H1 (cell line): ENCODE measurements at regions not wholly inside any gene's neighbourhood (a gene's known extent, or its start where the extent isn't known, plus 50 kb on each side); places are given as distances from the start of the nearest gene placed in this dataset.

Experiments
- CTCF ChIA-PET: fragments of 300-600 bp; sonication (Branson Sonifier 250); formaldehyde crosslinking; loops from one replicate; lab custom pipeline; 2021; ENCODE audit not compliant: partially characterized antibody; lab: Charles Lee
- POLR2A ChIA-PET: fragments of 300-600 bp; sonication (Branson Sonifier 250); formaldehyde crosslinking; loops from one replicate; lab custom pipeline; 2021; ENCODE audit warnings: inconsistent platforms; ENCODE audit not compliant: partially characterized antibody; lab: Charles Lee
- DNase-seq, 2 experiments: peaks; one replicate each; pipeline versions ENCODE4 v3.0.0 to v3.0.0-alpha.2; 2010 to 2022; ENCODE audit warnings: low spot score in 2 of 2, low read depth in 1 of 2, mixed read lengths in 1 of 2
- FAIRE-seq: peaks from 2 replicates; lab custom pipeline; 2011; peaks lifted over from hg19 to GRCh38; lab: Jason Lieb, UNC
- H2AFZ ChIP-seq: 2 replicates; pipeline ENCODE4 v1.8.1; 2012; ENCODE audit warnings: low read length, inconsistent platforms
- H2AK5ac ChIP-seq: 2 replicates; pipeline ENCODE4 v1.6.1; 2013; ENCODE audit warnings: low read depth, low read length
- H2BK120ac ChIP-seq: replicated peaks from 2 replicates; pipeline ENCODE3; 2013; ENCODE audit warnings: low read depth, low read length, inconsistent platforms
- H2BK12ac ChIP-seq: 2 replicates; pipeline ENCODE4 v1.6.1; 2013; ENCODE audit warnings: low read depth, low read length
- H2BK15ac ChIP-seq: 2 replicates; pipeline ENCODE4 v1.6.1; 2013; ENCODE audit warnings: low read length
- H2BK20ac ChIP-seq: 2 replicates; pipeline ENCODE4 v1.6.1; 2013; ENCODE audit warnings: low read length
- H2BK5ac ChIP-seq: 2 replicates; pipeline ENCODE4 v1.6.1; 2013; ENCODE audit warnings: low read depth, low read length
- H3K14ac ChIP-seq: 2 replicates; pipeline ENCODE4 v1.6.1; 2013; ENCODE audit warnings: inconsistent platforms; ENCODE audit not compliant: insufficient read length
- H3K18ac ChIP-seq: 2 replicates; pipeline ENCODE4 v1.6.1; 2013; ENCODE audit warnings: low read length; ENCODE audit errors: extremely low read depth
- H3K23ac ChIP-seq: 2 replicates; pipeline ENCODE4 v1.6.1; 2013; ENCODE audit warnings: inconsistent platforms; ENCODE audit not compliant: insufficient read length
- H3K23me2 ChIP-seq: 2 replicates; pipeline ENCODE4 v1.6.1; 2013; ENCODE audit warnings: low read depth, low read length
- H3K27ac ChIP-seq: 2 replicates; pipeline ENCODE4 v1.6.1; 2011; ENCODE audit warnings: low read depth, low read length, inconsistent platforms
- H3K27me3 ChIP-seq, 4 experiments: replicated peaks in 1 of 4; 1 replicate in 1 of 4; 2 replicates in 3 of 4; pipeline versions ENCODE4 v1.6.1 to v1.8.1; 2011 to 2013; ENCODE audit warnings: low read length in 3 of 4, mild to moderate bottlenecking in 3 of 4, inconsistent platforms in 2 of 4, mixed read lengths in 2 of 4, moderate library complexity in 1 of 4; ENCODE audit not compliant: control insufficient read depth in 3 of 4, insufficient read depth in 3 of 4; ENCODE audit errors: extremely low read depth in 1 of 4
- H3K36me3 ChIP-seq, 4 experiments: 2 replicates each; pipeline versions ENCODE4 v1.6.1 to v1.8.1; 2011 to 2013; ENCODE audit warnings: mild to moderate bottlenecking in 4 of 4, low read length in 3 of 4, moderate library complexity in 2 of 4, control low read depth in 1 of 4, inconsistent platforms in 1 of 4; ENCODE audit not compliant: insufficient read depth in 4 of 4, control insufficient read depth in 2 of 4
- H3K4ac ChIP-seq: replicated peaks from 2 replicates; pipeline ENCODE3; 2013; ENCODE audit warnings: low read length, low read depth, mixed read lengths, inconsistent platforms; ENCODE audit not compliant: insufficient read length
- H3K4me1 ChIP-seq, 4 experiments: replicated peaks in 1 of 4; 1 replicate in 1 of 4; 2 replicates in 3 of 4; pipeline versions ENCODE4 v1.6.1 to v1.8.1; 2011 to 2013; ENCODE audit warnings: low read length in 3 of 4, inconsistent platforms in 2 of 4, mixed read lengths in 1 of 4; ENCODE audit not compliant: insufficient read depth in 4 of 4, control insufficient read depth in 3 of 4
- H3K4me2 ChIP-seq, 2 experiments: 2 replicates each; pipeline versions ENCODE4 v1.6.1 to v1.8.1; 2011 to 2013; ENCODE audit warnings: low read depth in 2 of 2, low read length in 2 of 2, control low read depth in 1 of 2, inconsistent platforms in 1 of 2, mild to moderate bottlenecking in 1 of 2; ENCODE audit not compliant: insufficient read depth in 1 of 2
- H3K4me3 ChIP-seq, 4 experiments: fragments of 200-600, 300-600 bp in 1 of 4; sonication (generic), shearing (Covaris generic), sonication (Bioruptor Twin) in 1 of 4; 2 replicates each; pipeline versions ENCODE4 v1.5.1 to v1.8.1; 2011 to 2016; ENCODE audit warnings: low read length in 4 of 4, low read depth in 3 of 4, control low read depth in 2 of 4, inconsistent platforms in 2 of 4, mild to moderate bottlenecking in 2 of 4, mixed read lengths in 1 of 4, moderate library complexity in 1 of 4; ENCODE audit not compliant: insufficient read depth in 2 of 4; ENCODE audit errors: extremely low read depth in 1 of 4
- H3K56ac ChIP-seq: replicated peaks from 2 replicates; pipeline ENCODE3; 2013; ENCODE audit warnings: low read depth, mild to moderate bottlenecking, mixed read lengths, low read length, inconsistent platforms; ENCODE audit not compliant: insufficient read length
- H3K79me1 ChIP-seq: 2 replicates; pipeline ENCODE4 v1.6.1; 2013; ENCODE audit warnings: low read depth, low read length, control low read depth
- H3K79me2 ChIP-seq, 2 experiments: 2 replicates each; pipeline versions ENCODE4 v1.6.1 to v1.8.1; 2012 to 2013; ENCODE audit warnings: low read length in 2 of 2, mild to moderate bottlenecking in 2 of 2, inconsistent platforms in 1 of 2; ENCODE audit not compliant: insufficient read depth in 2 of 2, control insufficient read depth in 1 of 2
- H3K9ac ChIP-seq, 4 experiments: replicated peaks in 1 of 4; 1 replicate in 1 of 4; 2 replicates in 3 of 4; pipeline versions ENCODE4 v1.6.1 to v1.8.1; 2011 to 2013; ENCODE audit warnings: low read depth in 3 of 4, low read length in 3 of 4, control low read depth in 2 of 4, mild to moderate bottlenecking in 2 of 4, moderate library complexity in 2 of 4, inconsistent platforms in 1 of 4; ENCODE audit errors: extremely low read depth in 1 of 4
- H3K9me3 ChIP-seq, 2 experiments: 2 replicates each; pipeline versions ENCODE4 v1.6.1 to v1.8.1; 2012 to 2013; ENCODE audit warnings: mild to moderate bottlenecking in 2 of 2, moderate library complexity in 2 of 2, control low read depth in 1 of 2, inconsistent platforms in 1 of 2, low read depth in 1 of 2, low read length in 1 of 2, mixed read lengths in 1 of 2; ENCODE audit not compliant: insufficient read depth in 2 of 2
- H4K20me1 ChIP-seq, 2 experiments: replicated peaks in 1 of 2; 2 replicates each; pipeline versions ENCODE3 to v1.8.1; 2011 to 2013; ENCODE audit warnings: inconsistent platforms in 2 of 2, low read length in 2 of 2, mild to moderate bottlenecking in 1 of 2; ENCODE audit not compliant: insufficient read depth in 2 of 2, control insufficient read depth in 1 of 2
- H4K5ac ChIP-seq: 2 replicates; pipeline ENCODE4 v1.6.1; 2013; ENCODE audit warnings: low read length, low read depth, mixed read lengths, inconsistent platforms; ENCODE audit not compliant: insufficient read length
- H4K8ac ChIP-seq: 2 replicates; pipeline ENCODE4 v1.8.0; 2013; ENCODE audit warnings: mild to moderate bottlenecking, moderate library complexity, low read length, inconsistent platforms; ENCODE audit not compliant: insufficient read depth; ENCODE audit errors: extremely low read depth
- H4K91ac ChIP-seq: replicated peaks from 2 replicates; pipeline ENCODE3; 2013; ENCODE audit warnings: low read length, mixed read lengths, inconsistent platforms; ENCODE audit not compliant: insufficient read length
- CHD2 ChIP-seq: IDR thresholded peaks from 2 replicates; pipeline ENCODE4 v1.6.1; 2012; ENCODE audit warnings: low read length, improper control_type of control experiment
- NANOG ChIP-seq: IDR thresholded peaks from 2 replicates; pipeline ENCODE4 v1.6.1; 2011; ENCODE audit warnings: low read length, low read depth, mild to moderate bottlenecking, inconsistent platforms; ENCODE audit not compliant: insufficient read depth, poor library complexity, severe bottlenecking
- POU5F1 ChIP-seq: IDR thresholded peaks from 2 replicates; pipeline ENCODE4 v1.6.1; 2011; ENCODE audit warnings: low read depth, mild to moderate bottlenecking, low read length, moderate library complexity
- RAD21 ChIP-seq, 2 experiments: IDR thresholded peaks in 1 of 2; conservative IDR thresholded peaks in 1 of 2; 2 replicates each; pipeline ENCODE4 v1.6.1; 2011; ENCODE audit warnings: low read depth in 2 of 2, low read length in 2 of 2, improper control_type of control experiment in 1 of 2, inconsistent platforms in 1 of 2, mild to moderate bottlenecking in 1 of 2, moderate library complexity in 1 of 2
- SP2 ChIP-seq: IDR thresholded peaks from 2 replicates; pipeline ENCODE4 v1.6.1; 2012; ENCODE audit warnings: mild to moderate bottlenecking, low read length, inconsistent platforms
- SUZ12 ChIP-seq: fragments of 200-600 bp; sonication (generic); IDR thresholded peaks from 2 replicates; pipeline ENCODE4 v1.6.1; 2012; ENCODE audit warnings: mild to moderate bottlenecking, inconsistent platforms, low read length, moderate library complexity, mixed read lengths
- WGBS, 2 experiments: shearing (Covaris generic) in 1 of 2; methylation state at CpG; one replicate each; pipeline versions ENCODE4 v1.1.6 to v1.1.7; 2013 to 2015; ENCODE audit warnings: low lambda C conversion rate in 2 of 2, mixed read lengths in 2 of 2, inconsistent platforms in 1 of 2, low coverage in 1 of 2, missing lambda C conversion rate in 1 of 2; ENCODE audit not compliant: insufficient replicate concordance in 2 of 2, insufficient coverage in 1 of 2, insufficient read length in 1 of 2; ENCODE audit errors: extremely low coverage in 1 of 2, missing lambda C conversion rate in 1 of 2; 5-methylcytosine and 5-hydroxymethylcytosine counted together
- TF ChIP-seq, protein P1 (sequence below): IDR thresholded peaks from 2 replicates; pipeline ENCODE4 v1.6.1; 2012; ENCODE audit warnings: inconsistent platforms

DNA sequence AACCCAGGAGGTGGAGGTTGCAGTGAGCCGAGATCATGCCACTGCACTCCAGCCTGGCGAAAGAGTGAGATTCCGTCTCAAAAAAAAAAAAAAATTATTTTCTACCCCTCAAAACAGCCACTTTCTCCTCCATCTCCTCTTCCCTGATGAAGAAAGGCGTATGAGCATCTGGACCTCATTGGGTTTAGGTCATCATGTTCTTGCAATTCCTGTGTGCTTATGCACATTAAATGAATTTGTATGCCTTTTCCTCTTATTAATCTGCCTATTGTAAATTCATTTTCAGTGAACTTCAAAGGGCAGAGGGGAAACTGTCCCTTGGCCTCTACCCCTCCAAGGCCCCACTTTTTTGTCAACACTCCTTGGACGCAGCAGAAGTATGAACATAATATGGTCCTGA, 117.8 kb downstream of the RPLP1 start:
- WGBS, 2 experiments: 54% methylated on average over 5 of the region's 5 CpGs; no CpG with 5 or more reads in 1 of the 2 experiments
- Histone ChIP-seq H4K8ac (no peak overlapping the region), H3K18ac (no peak overlapping the region), H2BK5ac (no peak overlapping the region), H2BK12ac (no peak overlapping the region), H3K9ac (no peak overlapping the region), H3K14ac (no peak overlapping the region), H2AFZ (no peak overlapping the region), H4K5ac (no peak overlapping the region), H2AK5ac (no peak overlapping the region), H3K27me3 (no peaks in the 10 kb centered on the region), H2BK15ac (no peak overlapping the region), H3K79me1 (no peaks in the 10 kb centered on the region), H2BK120ac (no peak overlapping the region), H3K9me3 (no peaks in the 10 kb centered on the region), H2BK20ac (no peak overlapping the region), H3K36me3 (no peaks in the 10 kb centered on the region), H4K91ac (no peak overlapping the region), H3K4me2 (no peak overlapping the region), H3K79me2 (no peaks in the 10 kb centered on the region), H3K23me2 (no peaks in the 10 kb centered on the region), H4K20me1 (no peaks in the 10 kb centered on the region), H3K23ac (no peak overlapping the region), H3K27ac (no peak overlapping the region), H3K4me1 (peaks cover 0 to 3% (median under 1%) of the 10 kb centered on the region in 4 experiments; a peak in 2 of 7 replicates), H3K4me3 (no peak overlapping the region), H3K56ac (no peak overlapping the region), H3K4ac (no peak overlapping the region)
- ChIA-PET POLR2A (no interaction called here), CTCF (no interaction called here)
- no peak for DNase-seq
- FAIRE-seq: no peak
- no peak for TF ChIP-seq SUZ12
- TF ChIP-seq NANOG: no peak
- no peak for TF ChIP-seq RAD21 (IDR thresholded peaks at IDR 0.05 in 1 of 2, conservative IDR thresholded peaks at IDR 0.05 in 1 of 2; ENCODE audit: low read depth in 2 of 2, low read length in 2 of 2)
- TF ChIP-seq CHD2: no peak
- no peak for TF ChIP-seq SP2
- TF ChIP-seq POU5F1: no peak
- TF ChIP-seq, protein P1, sequence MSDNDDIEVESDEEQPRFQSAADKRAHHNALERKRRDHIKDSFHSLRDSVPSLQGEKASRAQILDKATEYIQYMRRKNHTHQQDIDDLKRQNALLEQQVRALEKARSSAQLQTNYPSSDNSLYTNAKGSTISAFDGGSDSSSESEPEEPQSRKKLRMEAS: no peak
